GF-D8 (cell line): ENCODE measurements at regions not wholly inside any gene's neighbourhood (a gene's known extent, or its start where the extent isn't known, plus 50 kb on each side); places are given as distances from the start of the nearest gene placed in this dataset.
"Not testable (repeated sequence)": the region's sequence is repeated elsewhere in the genome, so short reads cannot be mapped to it uniquely, and the experiment has no call there.

Experiments
- DNase-seq: peaks from one replicate; lab custom pipeline; 2025; lab: John Stamatoyannopoulos, UW

- DNase-seq = no peak
Observed at GRCh38 chr14:58730792-58731464, 93.2 kb downstream of the DACT1 start.

- DNase-seq = no peak
Observed at GRCh38 chr14:58731465-58732293, 93.9 kb downstream of the DACT1 start.

- DNase-seq = no peak
Observed at GRCh38 chr14:58732387-58732786, 94.6 kb downstream of the DACT1 start.

- no peak for DNase-seq
Observed at GRCh38 chr14:58733451-58734208, 95.9 kb downstream of the DACT1 start.

- no peak for DNase-seq
Observed at GRCh38 chr14:58735596-58735995, 97.8 kb downstream of the DACT1 start.

GRCh38 chr14:58736606-58737005 is 98.8 kb downstream of the DACT1 start:
- no peak for DNase-seq

DNA sequence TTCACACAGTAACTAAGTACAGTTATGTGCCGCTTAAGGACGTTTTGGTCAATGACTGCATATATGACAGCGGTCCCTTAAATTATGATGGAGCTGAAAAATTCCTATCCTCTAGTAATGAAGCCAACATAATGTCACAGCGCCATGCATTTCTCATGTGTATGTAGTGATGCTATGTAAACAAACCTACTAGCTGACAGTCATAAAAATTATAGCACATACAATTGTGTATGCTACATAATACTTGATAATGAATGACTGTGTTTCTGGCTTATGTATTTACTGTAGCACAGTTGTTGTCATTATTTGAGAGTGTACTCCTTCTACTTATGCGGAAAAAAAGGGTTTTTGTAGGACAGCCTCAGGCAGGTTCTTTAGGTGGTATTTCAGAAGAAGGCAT is 99.7 kb downstream of the DACT1 start:
- no peak for DNase-seq

GRCh38 chr14:58738189-58738836 is 100.6 kb downstream of the DACT1 start:
- no peak for DNase-seq

- no peak for DNase-seq
Observed at GRCh38 chr14:58738876-58739275, 101.1 kb downstream of the DACT1 start.

DNA sequence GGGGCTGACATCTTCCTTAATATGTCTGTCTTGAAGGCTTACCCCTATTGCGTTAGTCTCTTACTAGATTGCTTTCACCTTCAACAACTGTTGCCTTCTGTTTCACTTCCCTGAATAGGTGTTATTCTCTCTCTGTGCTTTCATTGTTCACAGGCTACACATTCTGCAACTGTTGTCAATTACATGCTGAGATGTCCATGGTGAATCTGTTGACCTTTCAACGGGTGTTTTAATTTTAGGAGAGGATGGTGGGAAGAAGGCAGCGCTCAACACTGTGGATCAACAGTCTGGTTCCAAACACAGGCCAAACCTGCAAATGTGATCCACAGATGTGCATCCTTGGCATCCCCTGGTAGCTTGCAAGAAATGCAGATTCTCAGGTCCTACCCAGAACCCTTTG is 101.9 kb downstream of the DACT1 start:
- DNase-seq = no peak

DNA sequence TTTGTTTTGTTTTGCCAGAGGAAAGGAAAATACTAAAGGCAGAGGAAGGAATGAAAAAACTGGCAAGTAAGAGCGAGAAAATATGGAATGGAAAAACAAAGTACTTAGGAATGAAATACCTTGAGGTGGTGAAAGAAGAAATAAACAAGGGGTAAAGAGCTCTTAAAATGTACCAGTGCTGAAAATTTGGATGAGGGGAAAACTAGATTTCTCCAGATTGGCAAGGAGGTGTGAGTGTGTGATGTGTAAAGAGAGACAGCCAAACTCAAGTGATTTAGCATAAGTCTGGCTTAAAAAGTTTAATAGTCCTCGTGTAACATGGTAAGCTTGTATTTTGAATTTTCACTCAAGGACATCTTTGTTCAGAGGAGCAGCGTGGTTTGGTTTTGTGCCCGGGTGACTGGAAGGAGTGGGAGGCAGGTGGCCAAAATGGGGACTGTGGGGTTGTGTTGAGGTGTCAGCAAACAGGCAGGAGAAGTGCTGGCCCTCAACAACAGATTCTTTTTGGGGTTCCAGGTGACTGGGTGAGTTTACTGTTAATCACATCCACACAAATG is 102.7 kb downstream of the DACT1 start:
- no peak for DNase-seq

- no peak for DNase-seq
Observed at GRCh38 chr14:58744801-58745394, 107.1 kb downstream of the DACT1 start.

DNA sequence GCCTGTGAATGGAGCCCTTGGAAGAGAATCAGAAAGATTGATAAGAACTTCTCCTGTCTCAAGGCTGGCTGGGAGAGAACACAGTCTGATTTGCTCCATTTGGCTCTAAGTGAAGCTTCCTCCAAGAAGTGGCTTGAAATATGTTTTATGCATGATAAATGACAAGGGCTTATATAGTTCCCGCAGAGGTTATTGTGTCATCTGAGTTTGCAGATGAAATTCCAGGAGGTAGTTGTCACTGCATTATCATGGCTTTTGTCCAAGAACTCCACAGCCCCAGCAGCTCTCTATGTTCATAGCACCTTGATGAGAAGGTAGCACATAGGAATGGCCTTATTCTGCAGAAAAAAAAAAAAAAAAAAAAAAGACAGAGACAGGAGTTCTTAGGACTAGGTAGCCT is 108.5 kb downstream of the DACT1 start:
- DNase-seq = no peak

- no peak for DNase-seq
Observed at GRCh38 chr14:58746701-58747100, 108.9 kb downstream of the DACT1 start.

GRCh38 chr14:58747181-58747580 is 109.4 kb downstream of the DACT1 start:
- DNase-seq = peak; percentile 38

DNA sequence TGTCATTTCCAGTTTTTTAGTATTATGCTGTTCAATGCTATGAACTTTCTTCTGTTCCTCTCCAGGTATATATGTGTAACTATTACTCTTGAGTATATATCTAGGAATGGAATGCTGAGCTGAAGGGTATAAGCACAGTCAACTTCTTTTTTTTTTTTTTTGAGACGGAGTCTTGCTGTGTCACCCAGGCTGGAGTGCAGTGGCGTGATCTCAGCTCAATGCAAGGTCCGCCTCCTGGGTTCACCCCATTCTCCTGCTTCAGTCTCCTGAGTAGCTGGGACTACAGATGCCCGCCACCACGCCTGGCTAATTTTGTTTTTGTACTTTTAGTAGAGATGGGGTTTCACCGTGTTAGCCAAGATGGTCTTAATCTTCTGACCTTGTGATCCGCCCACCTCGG is 110.5 kb downstream of the DACT1 start:
- not testable (repeated sequence) for DNase-seq

DNA sequence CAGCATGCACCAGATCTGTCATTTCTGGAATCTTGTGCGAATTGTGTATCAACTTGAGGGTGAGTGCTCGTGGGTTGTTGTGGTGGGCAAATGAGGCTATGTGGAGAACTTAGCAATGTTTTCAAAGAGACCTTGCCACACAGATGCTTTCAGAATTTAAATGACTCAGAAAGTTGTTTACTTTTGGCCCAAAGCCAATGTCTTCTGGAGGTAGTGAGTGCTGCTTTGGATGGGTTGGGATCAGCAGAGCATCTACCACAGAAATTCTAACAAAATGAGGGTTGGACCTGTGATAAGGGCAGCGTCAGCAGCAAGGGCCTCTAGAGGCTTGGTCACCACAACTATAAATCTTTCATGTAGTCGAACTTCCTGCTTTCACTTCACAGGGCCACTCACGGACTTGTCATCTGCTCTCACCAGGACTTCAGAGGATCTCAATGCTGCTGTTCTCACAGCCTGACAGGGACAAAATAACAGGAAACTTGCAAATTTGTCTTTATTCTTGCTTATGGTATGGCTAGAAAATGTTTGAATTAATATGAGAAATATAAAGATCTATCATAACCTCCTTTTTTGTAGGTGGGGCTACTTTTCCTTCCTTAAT is 111.4 kb downstream of the DACT1 start:
- DNase-seq = peak; percentile 3

DNA sequence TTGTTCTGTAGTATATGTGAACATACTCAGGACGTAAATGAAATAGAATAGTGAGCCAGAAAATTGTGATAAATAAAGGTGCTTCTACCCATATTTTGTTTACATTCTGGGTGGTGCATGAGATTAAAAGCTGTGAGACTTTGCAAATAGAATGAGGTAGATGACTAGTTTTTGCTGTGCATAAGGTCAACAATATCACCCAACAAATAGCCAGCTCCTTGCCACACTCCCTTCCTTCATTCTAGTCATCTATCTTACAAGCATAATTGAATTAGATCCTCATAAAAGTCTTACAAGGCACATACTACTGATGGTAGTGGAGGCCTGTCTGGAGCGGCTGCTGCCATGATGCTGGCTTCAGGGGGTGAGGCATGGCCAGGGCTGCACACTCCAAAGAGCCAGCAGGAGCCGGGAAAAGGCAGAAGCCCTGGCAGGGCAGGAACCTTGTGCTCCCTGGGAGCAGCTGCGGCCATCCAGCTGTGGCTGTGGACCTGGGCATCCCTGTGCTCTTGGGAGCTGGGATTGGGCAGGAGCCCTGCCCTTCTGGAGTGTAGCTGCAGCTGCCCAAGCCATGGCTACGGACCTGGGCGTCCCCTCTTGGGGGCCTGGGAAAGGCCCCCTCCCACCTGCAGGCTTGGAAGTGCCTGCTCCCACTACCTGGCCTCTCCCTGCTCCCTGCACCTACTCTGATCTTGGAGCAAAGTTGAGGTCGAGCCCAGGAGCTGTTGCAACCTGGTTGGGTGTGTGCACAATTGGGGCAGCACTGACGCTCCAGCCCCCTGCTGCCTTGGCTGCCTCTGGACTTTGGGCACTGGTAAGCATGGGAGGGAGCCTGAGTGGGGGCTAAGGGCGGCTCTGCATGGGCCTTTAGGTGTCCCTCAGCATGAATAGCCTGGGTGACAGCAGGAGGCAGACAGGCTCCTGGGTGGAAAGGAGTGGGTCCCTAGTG is 112.8 kb downstream of the DACT1 start:
- no peak for DNase-seq

- DNase-seq = no peak
Observed at GRCh38 chr14:58751788-58752187, 114.0 kb downstream of the DACT1 start.

DNA sequence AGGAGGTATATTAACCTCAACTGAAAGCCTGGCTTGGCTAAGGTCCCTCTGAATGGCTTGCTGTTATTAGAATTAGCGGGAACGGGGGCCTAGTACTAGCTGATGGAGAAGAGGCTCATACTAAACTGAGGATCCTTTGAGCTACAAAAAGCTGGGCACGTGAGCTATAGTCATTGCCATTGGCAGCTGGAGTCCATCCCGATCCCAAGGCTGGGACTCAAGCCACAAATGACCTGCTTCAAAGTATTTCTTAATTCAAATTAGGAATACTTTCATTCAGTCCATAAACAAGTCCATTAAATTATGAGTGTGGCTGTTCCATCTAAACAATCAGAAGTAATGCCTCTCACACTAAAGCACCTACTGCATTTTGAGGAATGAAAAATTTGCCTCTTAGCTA is 114.5 kb downstream of the DACT1 start:
- no peak for DNase-seq
